Spleen (tissue), 11 donors: ENCODE measurements at regions not wholly inside any gene's neighbourhood (a gene's known extent, or its start where the extent isn't known, plus 50 kb on each side); places are given as distances from the start of the nearest gene placed in this dataset.
"Not testable (repeated sequence)": the region's sequence is repeated elsewhere in the genome, so short reads cannot be mapped to it uniquely, and the experiment has no call there.

Experiments
- DNase-seq: peaks from one replicate; pipeline ENCODE4 v3.0.0-alpha.2; 2020
- H3K27ac ChIP-seq, 8 donors: fragments of 200-600 bp; sonication (generic) in 7 of 8; 1 replicate in 4 of 8; 2 replicates in 4 of 8; pipeline versions ENCODE4 v1.5.0 to v1.8.0; 2016 to 2021; ENCODE audit warnings: inconsistent platforms in 4 of 8, mild to moderate bottlenecking in 4 of 8, moderate library complexity in 1 of 8
- H3K27me3 ChIP-seq, 7 donors: fragments of 200-600 bp; sonication (generic) in 6 of 7; replicated peaks in 1 of 7; 1 replicate in 4 of 7; 2 replicates in 3 of 7; pipeline versions ENCODE4 v1.5.0 to v1.8.0; 2016 to 2021; ENCODE audit warnings: inconsistent platforms in 3 of 7, mild to moderate bottlenecking in 1 of 7
- H3K36me3 ChIP-seq, 6 donors: fragments of 200-600 bp; sonication (generic) in 5 of 6; 1 replicate in 4 of 6; 2 replicates in 2 of 6; pipeline versions ENCODE4 v1.5.0 to v1.8.0; 2016 to 2021; ENCODE audit warnings: inconsistent platforms in 2 of 6
- H3K4me1 ChIP-seq, 6 donors: fragments of 200-600 bp; sonication (generic) in 5 of 6; 1 replicate in 3 of 6; 2 replicates in 3 of 6; pipeline versions ENCODE4 v1.5.0 to v1.8.0; 2016 to 2021; ENCODE audit warnings: inconsistent platforms in 3 of 6
- H3K4me3 ChIP-seq, 8 donors: fragments of 200-600 bp; sonication (generic) in 7 of 8; 1 replicate in 4 of 8; 2 replicates in 4 of 8; pipeline versions ENCODE4 v1.5.0 to v1.8.0; 2016 to 2021; ENCODE audit warnings: inconsistent platforms in 4 of 8, mild to moderate bottlenecking in 4 of 8, moderate library complexity in 2 of 8
- H3K9me3 ChIP-seq, 8 donors: fragments of 200-600 bp; sonication (generic) in 7 of 8; 1 replicate in 4 of 8; 2 replicates in 4 of 8; pipeline versions ENCODE4 v1.5.0 to v1.8.0; 2016 to 2021; ENCODE audit warnings: inconsistent platforms in 4 of 8
- CTCF ChIP-seq, 11 experiments: fragments of 200-600 bp in 7 of 11; fragments of 450-650 bp in 4 of 11; sonication (generic) in 4 of 11; IDR thresholded peaks in 8 of 11; conservative IDR thresholded peaks in 3 of 11; 1 replicate in 7 of 11; 2 replicates in 4 of 11; pipeline versions ENCODE4 v1.4.0 to v1.8.0; 2016 to 2021; ENCODE audit warnings: antibody characterized with exemption in 11 of 11, inconsistent platforms in 4 of 11, mild to moderate bottlenecking in 1 of 11
- POLR2A ChIP-seq, 3 donors: fragments of 450-650 bp; IDR thresholded peaks; one replicate each; pipeline ENCODE4 v1.5.1; 2017; ENCODE audit warnings: antibody characterized with exemption in 3 of 3, mild to moderate bottlenecking in 1 of 3
- POLR2AphosphoS5 ChIP-seq, 3 donors: sonication (generic); formaldehyde crosslinking; IDR thresholded peaks; one replicate each; pipeline ENCODE4 v1.5.1; 2017; ENCODE audit warnings: antibody characterized with exemption in 3 of 3
- WGBS, 5 donors: extraction: QIAGEN DNeasy Blood & Tissue Kit in 3 of 5; methylation state at CpG; one replicate each; pipeline versions ENCODE4 v1.1.5 to v1.1.7; 2013 to 2018; 5-methylcytosine and 5-hydroxymethylcytosine counted together
- intact Hi-C: fragments of 100-400 bp; cut with DNase I; formaldehyde crosslinking; loops from one replicate; pipeline ENCODE4 v1.15.0; 2023; ENCODE audit warnings: low total_unique reads
- donor health status: healthy with polysubstance abuse.
- donor health status: DM: no; HTN: no; CAD: no; lungs with moderate emphysema.
- donor health status: DM: no; HTN: no; CAD: no.
- donor health status: Bipolar disorder and iron deficiency.
- donor health status: healthy.
- donor health status: DM: no; HTN: no; CAD: no.
- donor health status: DM: yes; HTN: yes; CAD: no.

DNA sequence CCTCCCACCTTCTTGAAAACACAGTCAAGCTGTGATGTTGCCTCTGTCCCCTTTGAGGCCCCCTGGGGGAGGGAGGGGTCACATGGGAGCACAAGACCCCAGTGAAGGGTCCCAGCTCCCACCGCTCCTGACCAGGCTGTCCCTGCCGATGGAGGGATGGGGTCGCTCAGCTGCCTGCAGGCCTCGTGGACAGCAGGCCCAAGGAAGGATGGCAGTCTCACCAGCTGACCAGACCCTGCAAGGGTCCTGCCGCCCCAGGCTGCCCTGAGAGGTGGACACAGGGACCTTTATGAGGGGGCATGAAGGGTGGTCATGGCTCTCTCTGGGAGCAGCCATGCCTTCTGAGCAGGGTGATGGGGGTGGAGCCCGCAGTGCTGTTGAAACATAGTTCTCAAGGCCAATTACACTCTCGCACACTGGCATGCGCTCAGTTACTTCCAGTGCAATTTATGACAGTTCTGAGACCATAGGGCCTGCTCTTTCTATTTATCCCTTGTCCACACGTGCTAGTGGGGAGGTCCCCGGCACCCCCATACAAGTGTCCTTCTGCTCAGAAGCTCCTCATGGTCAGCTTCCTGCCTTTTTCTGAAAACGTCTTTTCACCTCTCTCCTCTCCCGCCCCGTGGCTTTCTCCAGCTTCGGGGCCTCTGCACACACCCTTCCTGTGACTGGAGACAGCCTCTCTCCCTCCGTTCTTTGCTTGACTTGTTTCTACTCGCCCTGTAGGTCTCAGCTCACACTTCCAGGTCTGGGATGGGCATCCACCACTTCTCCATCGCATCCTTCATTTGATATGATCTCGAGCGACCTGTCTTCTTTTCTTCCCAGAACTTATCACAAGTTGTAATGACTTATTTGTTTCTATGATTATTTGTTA is 313.1 kb downstream of the ADGRD1 start:
- no peak for TF ChIP-seq POLR2AphosphoS5 (IDR thresholded peaks at IDR 0.05)
- no peak for TF ChIP-seq POLR2A (IDR thresholded peaks at IDR 0.05)
- TF ChIP-seq CTCF (IDR thresholded peaks at IDR 0.05 in 8 of 11, conservative IDR thresholded peaks at IDR 0.05 in 3 of 11) = no peak
- no peaks in the 10 kb centered on the region for H3K9me3 ChIP-seq
- intact Hi-C loops = no loop called here
- no peak overlapping the region for H3K4me3 ChIP-seq
- DNase-seq = no peak
- no peaks in the 10 kb centered on the region for H3K36me3 ChIP-seq
- WGBS, 5 donors = 63 to 76% (median 69%) methylated on average over 18 to 19 of the region's 19 CpGs
- H3K4me1 ChIP-seq = no peaks in the 10 kb centered on the region
- H3K27me3 ChIP-seq = no peaks in the 10 kb centered on the region
- H3K27ac ChIP-seq = no peak overlapping the region

DNA sequence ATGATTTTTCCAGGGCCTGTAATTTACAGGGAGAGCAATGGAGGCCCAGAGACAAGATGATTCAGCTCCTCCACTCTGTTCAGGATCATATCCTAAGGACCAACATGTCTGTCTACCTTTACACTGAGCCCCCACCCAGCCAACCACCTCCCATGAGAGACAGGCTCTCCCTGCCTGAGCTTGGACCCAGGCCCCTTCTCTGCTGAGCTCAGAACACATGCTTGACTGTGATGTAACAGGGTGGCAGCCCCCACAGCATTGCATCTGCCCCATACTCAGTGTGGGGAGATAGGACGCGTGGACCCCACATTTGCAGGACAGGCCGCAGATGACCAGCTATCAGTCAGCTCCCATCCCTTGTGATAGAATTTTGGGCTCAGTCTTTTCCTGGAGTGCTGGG is 313.9 kb downstream of the ADGRD1 start:
- Histone ChIP-seq H3K9me3 (no peaks in the 10 kb centered on the region), H3K27ac (no peak overlapping the region), H3K27me3 (no peaks in the 10 kb centered on the region), H3K36me3 (no peaks in the 10 kb centered on the region), H3K4me1 (no peaks in the 10 kb centered on the region), H3K4me3 (no peak overlapping the region)
- no peak for DNase-seq
- 93 to 100% (median 96%) methylated on average over 3 of the region's 3 CpGs for WGBS, 5 donors
- intact Hi-C loops = no loop called here
- TF ChIP-seq CTCF (IDR thresholded peaks at IDR 0.05 in 8 of 11, conservative IDR thresholded peaks at IDR 0.05 in 3 of 11) = no peak
- TF ChIP-seq POLR2A (IDR thresholded peaks at IDR 0.05) = no peak
- TF ChIP-seq POLR2AphosphoS5 (IDR thresholded peaks at IDR 0.05) = no peak

DNA sequence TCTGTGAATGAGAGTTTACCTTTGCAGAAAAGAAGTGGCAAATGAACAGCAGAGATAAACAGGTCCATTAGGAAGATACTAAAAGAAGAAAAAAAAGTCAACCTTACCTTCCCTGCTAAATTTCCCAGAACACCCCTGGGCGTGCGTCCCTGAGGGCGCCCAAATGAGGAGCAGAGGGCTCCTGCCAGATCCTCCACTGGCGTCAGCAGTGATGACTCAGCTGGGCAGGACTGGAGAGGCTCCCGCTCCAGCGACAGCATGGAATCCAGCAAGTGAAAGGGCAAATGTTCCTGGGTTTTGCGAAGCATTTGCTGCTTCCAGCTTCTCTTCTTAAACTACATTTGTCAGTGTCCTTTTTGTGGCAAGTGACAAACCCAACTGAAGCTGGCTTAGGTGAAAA is 314.4 kb downstream of the ADGRD1 start:
- H3K4me3 ChIP-seq, H3K27ac ChIP-seq, H3K36me3 ChIP-seq, H3K4me1 ChIP-seq, DNase-seq, H3K9me3 ChIP-seq, H3K27me3 ChIP-seq, intact Hi-C loops: not testable (repeated sequence)
- WGBS, 5 donors = 74 to 100% (median 84%) methylated on average over 1 to 7 of the region's 7 CpGs

DNA sequence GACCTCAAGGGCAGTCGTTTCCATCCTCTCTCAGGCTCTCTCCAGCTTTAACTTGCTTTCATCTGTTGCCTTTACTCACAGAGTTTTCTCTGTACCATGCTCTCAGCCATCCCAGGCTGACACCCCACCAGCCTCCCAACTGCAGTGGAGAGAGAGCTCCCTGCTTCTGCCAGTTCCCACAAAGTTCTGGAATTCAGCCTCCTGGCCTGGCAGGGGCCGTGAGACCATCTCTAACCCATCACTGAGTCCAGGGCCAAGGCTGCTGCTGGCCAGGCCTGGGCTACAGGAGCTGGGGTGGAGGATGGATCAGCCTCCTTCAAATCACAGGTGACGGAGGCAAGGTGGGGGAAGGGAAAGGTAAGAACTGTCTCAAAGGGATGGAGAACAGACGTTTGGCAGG is 314.9 kb downstream of the ADGRD1 start:
- H3K9me3 ChIP-seq, H3K27me3 ChIP-seq, intact Hi-C loops, H3K27ac ChIP-seq, DNase-seq, H3K4me1 ChIP-seq, H3K36me3 ChIP-seq, H3K4me3 ChIP-seq: not testable (repeated sequence)
- WGBS, 5 donors = 71 to 86% (median 78%) methylated on average over 1 to 4 of the region's 4 CpGs; no CpG with 5 or more reads in 1 of the 5 donors

DNA sequence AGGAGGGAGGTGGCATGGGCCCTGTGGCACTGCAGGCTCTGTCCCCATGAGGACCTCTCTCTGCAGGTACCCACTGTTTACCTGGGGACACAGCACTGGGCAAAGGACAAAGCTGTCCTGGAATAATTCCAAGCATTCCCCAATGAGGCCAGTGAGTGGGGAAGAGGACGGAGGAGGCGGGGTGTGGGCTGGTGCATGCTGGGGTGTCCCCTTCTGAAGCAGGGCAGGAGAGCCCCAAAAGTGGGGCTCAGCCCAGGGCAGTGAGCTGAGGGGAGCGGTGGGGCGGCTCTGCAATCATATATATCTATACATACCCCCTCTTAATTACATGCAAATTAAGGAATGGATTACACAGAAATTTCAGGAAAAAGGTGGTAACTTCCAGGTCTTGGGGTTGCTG is 315.8 kb downstream of the ADGRD1 start:
- no peaks in the 10 kb centered on the region for H3K27me3 ChIP-seq
- H3K4me3 ChIP-seq = no peak overlapping the region
- H3K36me3 ChIP-seq = no peaks in the 10 kb centered on the region
- no peaks in the 10 kb centered on the region for H3K4me1 ChIP-seq
- WGBS, 5 donors = 83 to 93% (median 91%) methylated on average over 4 of the region's 4 CpGs
- H3K9me3 ChIP-seq = no peaks in the 10 kb centered on the region
- intact Hi-C loops = no loop called here
- no peak for DNase-seq
- H3K27ac ChIP-seq = no peak overlapping the region
- TF ChIP-seq CTCF (IDR thresholded peaks at IDR 0.05 in 8 of 11, conservative IDR thresholded peaks at IDR 0.05 in 3 of 11) (no peak), POLR2AphosphoS5 (IDR thresholded peaks at IDR 0.05) (no peak), POLR2A (IDR thresholded peaks at IDR 0.05) (no peak)

- H3K36me3 ChIP-seq, H3K4me1 ChIP-seq, H3K27me3 ChIP-seq, H3K27ac ChIP-seq, DNase-seq, H3K9me3 ChIP-seq, H3K4me3 ChIP-seq, intact Hi-C loops: not testable (repeated sequence)
- 81 to 93% (median 87%) methylated on average over 4 of the region's 4 CpGs for WGBS, 5 donors
These were observed 316.3 kb downstream of the ADGRD1 start for GRCh38 chr12:131269977-131270376.
